Fibroblast of peridontal ligament (primary cell): ENCODE measurements at regions not wholly inside any gene's neighbourhood (a gene's known extent, or its start where the extent isn't known, plus 50 kb on each side); places are given as distances from the start of the nearest gene placed in this dataset.
"Not testable (repeated sequence)": the region's sequence is repeated elsewhere in the genome, so short reads cannot be mapped to it uniquely, and the experiment has no call there.

Experiments used
- DNase-seq: peaks from one replicate; pipeline ENCODE4 v3.0.0-alpha.2; 2010; ENCODE audit errors: extremely low read depth

- DNase-seq: peak; percentile 58
Observed at GRCh38 chr14:50018201-50018932, 98.0 kb downstream of the VCPKMT start.

GRCh38 chr14:50018933-50019210 is 97.5 kb downstream of the VCPKMT start:
- DNase-seq: no peak

GRCh38 chr14:50020184-50020583 is 96.2 kb downstream of the VCPKMT start:
- DNase-seq: no peak

- no peak for DNase-seq
Observed at GRCh38 chr14:50020799-50021198, 95.6 kb downstream of the VCPKMT start.

- no peak for DNase-seq
Observed at GRCh38 chr14:50021261-50022031, 94.9 kb downstream of the VCPKMT start.

- DNase-seq: no peak
Observed at GRCh38 chr14:50022661-50023060, 93.7 kb downstream of the VCPKMT start.

GRCh38 chr14:50023671-50024490 is 92.5 kb downstream of the VCPKMT start:
- DNase-seq: peak; percentile 95

DNA sequence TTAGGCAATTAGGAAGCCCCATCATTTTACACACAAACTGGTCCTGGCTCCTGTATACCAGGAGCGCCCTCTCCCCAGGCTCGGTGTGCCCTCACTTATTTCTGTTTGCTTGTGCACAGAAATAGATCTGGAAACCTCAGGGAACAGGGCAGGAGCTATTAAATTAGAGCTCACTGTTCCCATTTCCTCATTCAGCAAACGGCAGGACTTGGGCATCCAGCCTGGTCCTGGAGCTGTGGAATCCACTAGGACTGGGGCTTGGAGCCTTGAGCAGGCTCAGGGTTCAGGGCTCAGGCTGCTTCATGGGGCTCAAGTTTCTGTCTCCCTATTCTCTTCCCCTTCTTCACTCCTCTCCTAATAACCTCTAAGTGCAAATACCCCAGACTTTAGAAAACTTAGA is 91.3 kb downstream of the VCPKMT start:
- DNase-seq: no peak

DNA sequence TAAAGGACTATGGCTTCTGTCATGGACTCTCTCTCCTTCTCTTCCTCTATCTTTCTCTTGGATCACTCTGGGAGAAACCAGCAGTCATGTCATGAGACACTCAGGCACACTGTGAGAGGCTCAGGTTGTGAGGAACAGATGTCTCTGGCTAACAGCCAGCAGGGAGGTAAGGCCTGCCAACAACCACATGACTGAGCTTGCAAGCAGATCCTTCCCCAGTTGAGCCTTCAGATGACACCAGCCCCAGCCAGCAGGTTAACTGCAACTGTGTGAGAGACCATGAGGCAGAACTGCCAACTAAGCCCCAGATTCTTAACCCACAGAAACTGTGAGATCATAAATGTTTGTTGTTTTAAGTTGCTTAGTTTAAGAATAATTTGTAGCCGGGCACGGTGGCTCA is 90.6 kb downstream of the VCPKMT start:
- DNase-seq: peak; percentile 14

GRCh38 chr14:50026396-50026795 is 90.0 kb downstream of the VCPKMT start:
- DNase-seq: no peak

DNA sequence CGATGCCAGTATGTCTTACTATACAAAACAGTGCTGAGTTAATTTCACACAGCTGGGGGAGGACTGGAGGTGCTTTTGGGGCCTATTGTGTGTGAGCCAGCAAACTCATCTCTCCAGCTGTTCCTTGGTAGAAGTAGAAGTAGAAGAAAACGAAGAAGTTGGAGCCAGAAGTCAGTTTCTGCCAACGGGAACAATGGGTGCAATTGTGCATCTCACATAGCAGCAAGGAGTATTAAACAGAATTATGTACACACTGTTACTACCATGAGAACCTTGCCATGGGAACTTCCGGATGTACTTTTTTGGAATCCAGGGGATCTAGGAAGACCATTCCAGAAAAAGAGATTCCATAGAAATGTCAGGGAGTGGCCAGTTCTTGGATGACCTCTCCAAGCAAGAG is 88.6 kb downstream of the VCPKMT start:
- DNase-seq: no peak

- no peak for DNase-seq
Observed at GRCh38 chr14:50028458-50028857, 87.9 kb downstream of the VCPKMT start.

- DNase-seq: no peak
Observed at GRCh38 chr14:50030036-50030435, 86.3 kb downstream of the VCPKMT start.

DNA sequence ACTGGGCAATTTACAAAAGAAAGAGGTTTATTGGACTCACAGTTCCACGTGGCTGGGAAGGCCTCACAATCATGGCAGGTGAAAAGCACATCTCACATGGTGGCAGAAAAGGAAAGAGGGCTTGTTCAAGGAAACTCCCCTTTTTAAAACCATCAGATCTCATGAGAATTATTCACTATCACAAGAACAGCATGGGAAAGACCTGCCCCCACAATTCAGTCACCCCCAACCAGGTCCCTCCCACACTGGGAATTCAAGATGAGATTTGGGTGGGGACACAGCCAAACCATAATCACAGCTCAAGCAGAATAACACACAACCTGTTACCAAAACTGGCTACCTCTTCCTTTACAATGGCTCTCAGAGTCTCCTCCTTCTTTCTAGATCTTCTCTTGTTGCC is 85.5 kb downstream of the VCPKMT start:
- not testable (repeated sequence) for DNase-seq

DNA sequence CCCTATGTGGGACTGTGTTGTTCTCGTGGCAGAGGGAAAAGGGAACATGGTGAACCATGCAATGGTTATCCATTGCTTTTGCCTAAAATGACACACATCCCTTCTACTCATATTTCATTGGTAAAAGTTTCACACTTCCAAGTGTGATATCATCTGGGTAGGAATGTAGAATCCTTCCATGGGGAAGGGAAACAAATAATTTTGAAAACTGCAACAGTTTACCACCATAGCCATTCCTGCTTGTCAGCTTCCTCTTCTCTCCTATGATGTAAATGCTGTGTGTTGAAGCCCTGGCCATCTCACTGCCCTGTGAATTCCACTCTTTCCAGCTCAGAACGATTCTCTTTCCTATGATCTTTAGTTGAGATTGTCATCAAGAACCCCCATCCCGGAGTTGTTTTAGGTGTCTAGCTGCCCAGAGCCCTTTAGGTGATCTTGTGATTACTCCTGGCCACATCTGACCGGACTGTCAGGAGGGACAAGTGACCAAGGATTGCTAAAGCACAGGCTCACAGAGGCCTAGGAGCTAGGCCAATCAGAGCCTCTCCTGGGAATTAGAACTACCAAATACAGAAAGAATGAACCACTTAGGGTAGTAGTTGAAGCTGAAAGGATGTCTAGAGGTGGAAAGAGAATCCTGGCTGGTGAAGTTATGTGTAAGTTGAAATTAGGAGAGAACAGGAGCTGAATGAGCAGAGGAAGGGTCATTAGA is 84.6 kb downstream of the VCPKMT start:
- peak; percentile 61 for DNase-seq

DNA sequence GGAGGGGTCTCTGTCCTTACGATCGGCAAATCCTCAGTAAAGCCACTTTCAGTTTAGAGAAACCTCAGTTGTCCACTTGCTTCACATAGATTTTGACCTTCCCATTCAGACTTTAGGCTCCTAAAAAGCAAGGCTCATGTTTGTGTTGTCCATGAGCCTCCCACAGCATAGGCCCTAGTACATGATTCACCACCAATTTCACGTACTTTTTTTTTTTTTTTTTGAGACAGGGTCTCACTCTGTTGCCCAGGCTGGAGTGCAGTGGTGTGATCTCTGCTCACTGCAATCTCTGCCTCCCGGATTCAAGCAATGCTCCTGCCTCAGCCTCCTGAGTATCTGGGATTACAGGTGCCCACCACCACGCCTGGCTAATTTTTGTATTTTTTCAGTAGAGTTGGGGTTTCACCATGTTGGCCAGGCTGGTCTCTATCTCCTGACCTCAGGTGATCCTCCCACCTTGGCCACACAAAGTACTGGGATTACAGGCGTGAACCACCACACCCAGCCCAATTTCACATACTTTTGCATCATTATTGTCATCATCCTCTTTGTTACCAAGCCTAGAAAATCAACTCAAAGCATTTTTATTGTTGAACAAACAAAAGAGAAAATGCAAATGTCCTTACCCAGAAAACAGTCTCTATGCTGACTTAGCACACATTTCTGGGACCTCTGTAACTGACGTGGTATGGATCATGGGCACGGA is 83.8 kb downstream of the VCPKMT start:
- DNase-seq: not testable (repeated sequence)

DNA sequence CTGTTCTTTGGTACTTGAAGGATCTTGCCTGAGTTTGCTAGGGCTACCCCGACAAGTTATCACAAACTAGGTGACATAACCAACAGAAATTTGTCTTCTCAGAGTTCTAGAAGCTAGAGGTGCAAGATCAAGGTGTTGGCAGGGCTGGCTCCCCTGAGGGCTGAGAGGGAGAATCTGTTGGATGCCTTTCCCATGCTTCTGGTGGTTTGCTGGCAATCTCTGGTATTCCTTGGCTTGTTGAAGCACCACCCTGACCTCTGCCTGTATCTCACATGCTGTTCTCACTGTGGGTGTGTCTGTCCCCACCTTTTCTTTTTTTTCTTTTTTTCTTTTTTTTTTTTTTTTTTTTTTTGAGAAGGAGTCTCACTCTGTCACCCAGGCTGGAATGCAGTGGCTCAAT is 81.2 kb downstream of the VCPKMT start:
- no peak for DNase-seq

DNA sequence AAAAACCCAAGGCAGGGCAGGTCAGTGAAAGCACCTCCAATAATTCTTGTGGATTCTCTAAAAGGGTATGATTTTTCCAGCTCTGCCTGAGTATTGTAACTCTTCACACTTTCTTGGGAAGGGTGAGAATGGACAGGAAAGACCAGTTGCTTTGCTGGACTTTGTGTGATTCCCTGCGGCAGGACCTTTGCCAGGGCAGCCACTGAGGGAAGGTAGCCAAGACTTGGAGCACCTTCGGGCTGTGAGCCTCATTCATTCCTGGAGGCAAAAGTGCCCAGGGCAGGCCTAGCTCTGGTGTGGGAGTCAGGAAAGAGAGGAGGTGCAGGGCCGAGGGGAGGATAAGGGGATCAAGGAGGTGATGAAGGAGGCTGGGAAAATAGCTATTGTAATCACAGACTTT is 80.2 kb downstream of the VCPKMT start:
- no peak for DNase-seq

DNA sequence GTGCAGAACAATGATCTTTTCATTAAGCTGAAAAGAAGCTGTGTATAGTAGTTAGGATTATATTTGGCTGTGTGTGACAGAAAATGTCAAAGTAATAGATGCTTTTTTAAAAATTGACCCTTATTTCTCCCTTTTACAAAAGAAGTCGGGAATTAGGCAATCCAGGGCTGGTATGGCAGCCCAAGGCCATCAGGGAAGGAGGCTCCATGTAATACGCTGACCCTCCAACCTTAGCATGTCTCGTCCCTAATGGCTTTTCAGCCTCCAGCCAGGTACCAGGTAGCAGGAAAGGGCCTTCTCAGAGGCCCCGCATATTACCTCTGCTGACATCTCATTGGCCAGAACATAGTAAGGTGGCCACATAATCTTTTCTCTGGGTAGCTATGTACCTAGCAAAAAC is 79.7 kb downstream of the VCPKMT start:
- no peak for DNase-seq

DNA sequence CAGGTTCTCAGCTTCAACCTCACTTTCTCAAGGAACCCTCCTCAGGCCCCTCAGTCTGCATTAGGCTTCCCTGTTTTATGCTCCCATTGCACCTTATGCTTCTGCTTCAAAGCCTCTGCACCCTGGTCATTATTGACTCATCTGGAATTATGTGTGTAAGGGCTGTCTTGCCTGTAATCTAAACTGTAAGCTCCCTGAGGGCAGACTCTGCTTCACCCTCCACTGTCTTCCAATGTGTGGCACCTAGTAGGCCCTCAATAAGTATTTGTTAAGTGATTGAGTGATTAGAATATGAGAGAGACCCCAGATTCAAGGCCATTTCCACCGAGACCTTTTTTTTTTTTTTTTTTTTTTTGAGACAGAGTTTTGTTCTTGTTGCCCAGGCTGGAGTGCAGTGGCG is 79.1 kb downstream of the VCPKMT start:
- no peak for DNase-seq

- no peak for DNase-seq
Observed at GRCh38 chr14:50037852-50038251, 78.5 kb downstream of the VCPKMT start.
